Adipocyte (in vitro differentiated cells): ENCODE measurements at regions not wholly inside any gene's neighbourhood (a gene's known extent, or its start where the extent isn't known, plus 50 kb on each side); places are given as distances from the start of the nearest gene placed in this dataset.

ENCODE experiments used
- DNase-seq: peaks from one replicate; pipeline ENCODE4 v3.0.0-alpha.2; 2015; ENCODE audit warnings: low read depth
- H3K27me3 ChIP-seq: replicated peaks from 2 replicates; pipeline ENCODE4 v1.7.0; 2013; ENCODE audit warnings: mild to moderate bottlenecking, low read length, moderate library complexity; ENCODE audit not compliant: control insufficient read depth, insufficient read depth
- H3K36me3 ChIP-seq: 2 replicates; pipeline ENCODE4 v1.7.0; 2013; ENCODE audit warnings: low read length, mild to moderate bottlenecking, moderate library complexity; ENCODE audit not compliant: control insufficient read depth, insufficient read depth, severe bottlenecking
- H3K4me1 ChIP-seq: 2 replicates; pipeline ENCODE4 v1.7.0; 2013; ENCODE audit warnings: mild to moderate bottlenecking, low read length, moderate library complexity; ENCODE audit not compliant: control insufficient read depth, insufficient read depth
- H3K4me3 ChIP-seq: 2 replicates; pipeline ENCODE4 v1.7.0; 2013; ENCODE audit warnings: mild to moderate bottlenecking, low read length, moderate library complexity
- H3K9ac ChIP-seq: 2 replicates; pipeline ENCODE4 v1.7.0; 2013; ENCODE audit warnings: mild to moderate bottlenecking, low read length, moderate library complexity
- H3K9me3 ChIP-seq: 2 replicates; pipeline ENCODE4 v1.7.0; 2013; ENCODE audit warnings: mild to moderate bottlenecking, low read length, moderate library complexity; ENCODE audit not compliant: control insufficient read depth

GRCh38 chr1:30616759-30617158 lies 106.6 kb downstream of the MATN1 start:
- Histone ChIP-seq H3K9ac (no peak overlapping the region), H3K9me3 (no peaks in the 10 kb centered on the region), H3K4me1 (peaks cover 26% of the 10 kb centered on the region), H3K27me3 (no peaks in the 10 kb centered on the region), H3K4me3 (no peak overlapping the region), H3K36me3 (no peaks in the 10 kb centered on the region)
- DNase-seq: no peak

- Histone ChIP-seq H3K27me3 (no peaks in the 10 kb centered on the region), H3K4me1 (peaks cover 26% of the 10 kb centered on the region), H3K4me3 (no peak overlapping the region), H3K9me3 (no peaks in the 10 kb centered on the region), H3K36me3 (no peaks in the 10 kb centered on the region), H3K9ac (no peak overlapping the region)
- DNase-seq: no peak
These were observed 107.4 kb downstream of the MATN1 start for GRCh38 chr1:30615816-30616590.

- Histone ChIP-seq H3K27me3 (no peaks in the 10 kb centered on the region), H3K4me1 (peaks cover 26% of the 10 kb centered on the region), H3K4me3 (no peak overlapping the region), H3K9me3 (no peaks in the 10 kb centered on the region), H3K36me3 (no peaks in the 10 kb centered on the region), H3K9ac (no peak overlapping the region)
- DNase-seq: no peak
These were observed 108.1 kb downstream of the MATN1 start for GRCh38 chr1:30615076-30615795.

- H3K9ac ChIP-seq: no peak overlapping the region
These were observed 110.2 kb downstream of the MATN1 start for GRCh38 chr1:30613188-30613587.

GRCh38 chr1:30612536-30613065 lies 110.8 kb downstream of the MATN1 start:
- Histone ChIP-seq H3K9me3 (no peaks in the 10 kb centered on the region), H3K27me3 (no peaks in the 10 kb centered on the region), H3K4me1 (peaks cover 15% of the 10 kb centered on the region), H3K9ac (no peak overlapping the region), H3K4me3 (no peak overlapping the region), H3K36me3 (no peaks in the 10 kb centered on the region)
- no peak for DNase-seq

More at GRCh38 chr1:30613188-30613587, 110.2 kb downstream of the MATN1 start:
- DNase-seq: no peak
- H3K9me3 ChIP-seq: no peaks in the 10 kb centered on the region
- no peak overlapping the region for H3K4me3 ChIP-seq
- H3K4me1 ChIP-seq: peaks cover 19% of the 10 kb centered on the region
- no peaks in the 10 kb centered on the region for H3K36me3 ChIP-seq
- no peaks in the 10 kb centered on the region for H3K27me3 ChIP-seq

- DNase-seq: no peak
- no peak overlapping the region for H3K4me3 ChIP-seq
- H3K4me1 ChIP-seq: peaks cover 12% of the 10 kb centered on the region
- H3K9ac ChIP-seq: no peak overlapping the region
- H3K27me3 ChIP-seq: no peaks in the 10 kb centered on the region
- no peaks in the 10 kb centered on the region for H3K36me3 ChIP-seq
- H3K9me3 ChIP-seq: no peaks in the 10 kb centered on the region
These were observed 111.6 kb downstream of the MATN1 start for GRCh38 chr1:30611741-30612309.

- peaks cover 12% of the 10 kb centered on the region for H3K4me1 ChIP-seq
- no peak overlapping the region for H3K4me3 ChIP-seq
- no peaks in the 10 kb centered on the region for H3K27me3 ChIP-seq
- DNase-seq: no peak
- no peaks in the 10 kb centered on the region for H3K9me3 ChIP-seq
- H3K36me3 ChIP-seq: no peaks in the 10 kb centered on the region
- no peak overlapping the region for H3K9ac ChIP-seq
These were observed 112.5 kb downstream of the MATN1 start for GRCh38 chr1:30610917-30611316.

GRCh38 chr1:30609999-30610345 lies 113.4 kb downstream of the MATN1 start:
- Histone ChIP-seq H3K4me1 (peaks cover 12% of the 10 kb centered on the region), H3K36me3 (no peaks in the 10 kb centered on the region), H3K4me3 (no peak overlapping the region), H3K9ac (no peak overlapping the region), H3K9me3 (no peaks in the 10 kb centered on the region), H3K27me3 (no peaks in the 10 kb centered on the region)
- no peak for DNase-seq

- Histone ChIP-seq H3K9ac (no peak overlapping the region), H3K4me3 (no peak overlapping the region), H3K36me3 (no peaks in the 10 kb centered on the region), H3K27me3 (no peaks in the 10 kb centered on the region), H3K9me3 (no peaks in the 10 kb centered on the region), H3K4me1 (peaks cover 12% of the 10 kb centered on the region)
- DNase-seq: no peak
These were observed 113.9 kb downstream of the MATN1 start for GRCh38 chr1:30609336-30609998.

- H3K9me3 ChIP-seq: no peaks in the 10 kb centered on the region
- H3K4me1 ChIP-seq: peaks cover under 1% of the 10 kb centered on the region
- no peaks in the 10 kb centered on the region for H3K36me3 ChIP-seq
- H3K27me3 ChIP-seq: no peaks in the 10 kb centered on the region
- no peak overlapping the region for H3K9ac ChIP-seq
- DNase-seq: no peak
- no peak overlapping the region for H3K4me3 ChIP-seq
These were observed 115.7 kb downstream of the MATN1 start for GRCh38 chr1:30607723-30608122.

GRCh38 chr1:30606166-30606565 lies 117.2 kb downstream of the MATN1 start:
- DNase-seq: no peak

More at GRCh38 chr1:30606166-30606565, 117.2 kb downstream of the MATN1 start:
- H3K36me3 ChIP-seq: no peaks in the 10 kb centered on the region
- H3K9me3 ChIP-seq: no peaks in the 10 kb centered on the region
- H3K4me3 ChIP-seq: no peak overlapping the region
- no peak overlapping the region for H3K9ac ChIP-seq
- H3K27me3 ChIP-seq: no peaks in the 10 kb centered on the region
- no peaks in the 10 kb centered on the region for H3K4me1 ChIP-seq
